Right kidney (tissue), 1 donor: ENCODE measurements at regions not wholly inside any gene's neighbourhood (a gene's known extent, or its start where the extent isn't known, plus 50 kb on each side); places are given as distances from the start of the nearest gene placed in this dataset.

Source experiments
- DNase-seq: peaks from one replicate; pipeline ENCODE4 v3.0.0-alpha.2; 2016

DNA sequence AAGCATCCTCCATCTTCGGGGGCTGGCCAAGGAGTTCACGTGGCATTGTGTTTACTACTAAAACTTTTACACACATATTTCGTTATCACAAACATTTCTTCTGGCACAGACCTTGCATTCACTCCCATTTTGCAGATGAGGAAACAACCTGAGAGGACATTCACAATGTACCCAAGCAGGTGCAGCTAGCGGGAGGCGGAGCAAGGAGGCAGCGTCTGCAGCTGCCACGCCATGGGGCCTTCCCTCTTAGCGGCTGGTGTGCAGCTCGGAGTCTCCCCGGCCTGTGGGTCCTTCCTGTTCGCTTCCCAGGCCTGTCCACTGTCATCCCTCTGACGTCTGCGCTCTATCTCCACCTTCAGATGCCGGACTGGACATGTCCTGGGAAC is 807.8 kb downstream of the TBC1D22A start:
- no peak for DNase-seq

DNA sequence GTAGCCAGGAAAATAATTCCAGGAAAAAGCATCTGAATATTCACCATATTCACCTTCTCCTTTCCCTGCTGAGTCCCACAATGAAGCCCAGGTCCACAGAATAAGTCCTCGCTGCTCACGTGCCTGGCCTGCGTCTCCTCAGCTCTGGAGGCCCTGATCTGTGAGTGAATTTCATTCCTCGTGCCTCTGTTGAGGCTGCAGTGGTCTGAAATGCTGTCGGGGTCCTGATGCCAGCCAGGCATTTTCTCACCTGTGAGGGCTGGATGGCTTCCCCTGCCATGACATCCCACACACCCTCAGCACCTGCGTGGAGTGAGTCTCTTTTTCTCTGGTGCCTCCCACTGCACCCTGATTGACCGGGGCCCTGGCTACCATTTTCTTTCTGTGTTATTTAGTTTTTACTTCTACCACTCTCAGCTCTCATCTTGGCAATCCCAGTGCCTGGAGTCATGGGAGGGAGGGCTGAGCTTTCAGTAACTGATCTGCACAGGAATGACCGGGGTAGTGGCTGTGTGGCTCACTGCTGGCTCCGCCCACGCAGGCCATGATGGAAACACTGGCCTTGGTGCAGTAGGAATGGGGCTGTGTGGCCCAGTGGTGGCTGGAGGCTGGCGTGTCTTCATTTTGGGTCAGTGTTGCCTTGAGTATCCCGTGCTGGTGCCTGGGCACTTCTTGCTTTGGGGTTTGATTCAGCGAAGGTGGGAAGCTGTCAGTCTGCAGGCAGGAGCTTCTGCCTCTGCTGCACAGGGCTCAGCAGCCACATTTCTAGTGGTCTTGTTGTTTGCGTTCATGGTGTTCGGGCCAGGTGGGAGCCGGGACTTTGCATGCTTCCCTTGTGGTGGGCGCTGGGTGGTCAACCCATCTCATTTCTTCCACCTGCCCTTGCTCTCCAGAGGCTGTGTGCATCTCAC is 807.2 kb downstream of the TBC1D22A start:
- no peak for DNase-seq

DNA sequence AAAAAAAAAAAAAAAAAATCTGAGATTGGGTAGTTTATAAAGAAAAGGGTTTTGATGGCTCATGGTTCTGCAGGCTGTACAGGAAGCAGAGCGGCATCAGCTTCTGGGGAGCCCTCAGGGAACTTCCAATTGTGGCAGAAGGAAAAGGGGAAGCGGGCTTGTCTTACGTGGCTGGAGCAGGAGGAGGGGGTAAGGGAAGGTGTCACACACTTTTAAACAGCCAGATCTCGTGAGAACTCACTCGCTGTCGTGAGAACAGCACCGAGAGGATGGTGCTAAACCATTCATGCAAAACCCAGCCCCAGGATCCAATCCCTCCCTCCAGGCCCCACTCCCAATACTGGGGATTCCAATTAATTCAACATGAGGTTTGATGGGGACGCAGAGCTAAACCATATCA is 806.2 kb downstream of the TBC1D22A start:
- DNase-seq = no peak

GRCh38 chr22:47567126-47568090 is 805.0 kb downstream of the TBC1D22A start:
- DNase-seq = no peak

DNA sequence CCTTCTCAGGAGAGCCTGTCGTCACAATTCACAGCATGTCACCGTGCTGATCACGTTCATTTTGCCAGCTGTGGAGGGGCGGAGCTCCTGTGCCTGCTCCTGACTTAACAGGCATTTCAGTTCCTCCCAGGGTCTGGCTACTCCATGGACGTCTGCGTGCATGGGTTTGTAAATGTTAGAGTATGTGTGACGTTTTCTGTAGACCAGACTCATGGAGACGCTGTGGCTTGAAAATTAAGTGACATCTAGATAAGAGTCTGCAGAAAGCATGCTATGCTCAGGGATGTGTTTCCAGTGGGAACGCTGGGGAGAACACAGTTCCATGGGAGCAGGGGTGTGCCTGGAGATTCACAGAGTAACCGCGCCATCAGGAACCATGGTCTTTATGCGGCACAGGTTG is 804.0 kb downstream of the TBC1D22A start:
- no peak for DNase-seq

DNA sequence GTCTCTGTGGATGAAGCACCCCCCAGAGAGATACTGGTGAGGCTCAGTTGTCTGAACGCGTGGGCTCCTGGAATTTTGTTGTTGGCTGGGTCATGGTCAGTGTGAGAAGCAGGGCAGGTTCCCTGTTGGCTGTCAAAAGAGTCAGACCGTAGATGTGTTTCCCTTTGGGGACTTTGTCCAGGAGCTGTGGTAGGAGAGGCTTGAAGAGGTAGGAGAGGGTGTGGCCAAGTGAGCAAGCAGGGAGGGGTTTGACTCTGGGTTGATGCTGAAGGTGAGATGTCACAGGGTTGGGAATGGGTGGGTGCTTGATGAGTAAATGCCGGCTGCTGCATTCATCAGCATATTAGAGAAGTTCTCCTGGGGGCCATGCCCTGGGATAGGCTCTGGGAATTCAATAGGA is 803.2 kb downstream of the TBC1D22A start:
- no peak for DNase-seq

- DNase-seq = no peak
Observed at GRCh38 chr22:47564651-47565434, 802.4 kb downstream of the TBC1D22A start.

DNA sequence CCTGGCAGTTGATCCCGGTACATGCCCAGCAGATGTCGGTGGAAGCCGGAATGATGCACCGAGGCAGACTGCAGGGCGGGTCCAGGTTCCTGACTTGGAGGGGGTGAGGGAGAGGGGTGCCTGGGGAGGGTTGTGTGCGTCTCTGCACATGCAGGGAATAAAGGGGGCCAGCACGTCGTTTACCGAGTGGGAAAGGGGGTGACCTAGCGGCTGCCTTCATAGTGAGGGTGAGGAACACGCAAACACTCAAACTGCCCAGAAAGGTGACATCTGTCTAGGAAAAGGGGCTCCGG is 801.7 kb downstream of the TBC1D22A start:
- DNase-seq = no peak

DNA sequence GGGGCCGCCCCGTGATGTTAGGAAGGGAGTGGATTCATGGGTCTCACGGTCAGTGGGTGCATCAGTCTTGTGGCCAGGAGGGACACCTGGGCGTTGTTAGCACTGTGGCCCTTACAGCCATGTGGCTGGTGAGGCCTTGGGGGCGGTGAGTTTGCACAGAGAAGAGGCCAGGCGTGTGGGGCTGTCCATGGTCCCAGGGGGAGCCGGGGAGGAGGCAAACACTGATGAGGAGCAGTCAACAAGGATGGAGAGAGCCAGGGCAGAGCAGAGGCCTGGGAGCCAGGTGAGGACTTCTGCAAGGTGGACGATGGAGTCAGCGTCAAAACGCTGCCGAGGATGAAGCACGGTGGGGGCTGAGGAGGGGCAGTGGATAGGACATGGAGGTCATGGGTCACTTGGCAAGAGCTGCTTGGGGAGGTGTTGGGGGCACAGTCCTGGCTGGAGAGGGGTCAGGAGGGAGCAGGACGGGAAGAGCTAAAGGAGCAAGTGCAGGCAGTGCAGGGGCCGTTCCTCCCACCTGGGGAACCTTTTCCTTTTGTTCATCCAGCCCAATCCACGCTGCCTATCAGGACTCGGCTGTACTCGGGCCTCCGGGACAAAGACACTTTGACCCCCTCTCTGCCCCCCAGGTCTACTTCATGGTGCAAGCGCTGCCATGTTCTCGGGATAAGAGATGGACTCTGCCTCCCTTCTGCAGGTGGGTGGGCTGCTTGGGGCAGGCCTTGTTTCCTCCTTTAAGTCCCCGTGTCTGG is 801.1 kb downstream of the TBC1D22A start:
- no peak for DNase-seq

GRCh38 chr22:47561766-47562165 is 799.3 kb downstream of the TBC1D22A start:
- no peak for DNase-seq

DNA sequence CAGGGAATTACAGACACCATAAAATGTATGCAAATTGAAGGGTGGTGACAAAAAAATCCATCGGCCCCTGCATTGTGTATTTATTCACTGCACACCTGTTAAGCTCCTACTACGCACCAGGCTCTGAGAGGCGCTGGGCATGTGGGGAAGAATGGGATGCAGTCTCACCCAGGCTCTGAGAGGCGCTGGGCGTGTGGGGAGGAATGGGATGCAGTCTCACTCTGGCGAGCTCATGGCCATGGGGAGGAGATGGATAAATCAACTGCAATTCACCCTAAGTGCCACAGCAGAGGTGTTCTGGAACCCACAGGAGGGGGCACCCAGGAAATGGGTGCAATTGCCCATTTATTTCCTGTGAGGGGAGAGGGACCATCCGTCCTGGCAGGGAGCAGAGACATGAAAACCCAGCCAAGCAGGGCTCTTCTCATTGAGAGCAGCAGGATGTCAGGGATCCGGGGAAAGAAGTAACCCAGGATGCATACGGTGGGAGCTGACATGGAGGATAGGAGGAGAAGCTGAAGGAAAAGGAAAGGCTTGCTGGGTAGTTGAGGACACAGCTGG is 798.7 kb downstream of the TBC1D22A start:
- no peak for DNase-seq

- DNase-seq = no peak
Observed at GRCh38 chr22:47558828-47559700, 796.6 kb downstream of the TBC1D22A start.

GRCh38 chr22:47556473-47556872 is 794.0 kb downstream of the TBC1D22A start:
- no peak for DNase-seq

GRCh38 chr22:47553436-47553835 is 791.0 kb downstream of the TBC1D22A start:
- DNase-seq = no peak

- no peak for DNase-seq
Observed at GRCh38 chr22:47552541-47553205, 790.2 kb downstream of the TBC1D22A start.

DNA sequence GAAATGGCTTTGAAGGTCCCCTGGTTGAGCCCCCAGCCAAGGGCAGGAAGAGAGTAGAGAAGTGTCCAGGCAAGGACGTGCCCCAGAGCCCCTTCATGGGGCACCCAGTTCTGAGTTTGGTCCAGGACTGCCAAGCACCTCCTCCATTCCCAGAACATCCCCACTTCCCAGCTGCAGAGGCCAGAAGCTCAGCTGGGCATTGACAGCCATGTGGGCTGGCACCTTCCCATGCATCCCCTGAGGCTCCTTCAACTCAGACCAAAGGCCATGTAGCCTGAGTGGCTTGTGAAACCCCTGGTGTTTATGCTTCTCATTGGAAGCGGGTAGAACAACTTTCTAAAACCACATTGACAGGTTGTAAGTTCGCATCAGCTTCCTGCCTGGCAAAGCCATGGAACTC is 789.6 kb downstream of the TBC1D22A start:
- DNase-seq = no peak

GRCh38 chr22:47551431-47551775 is 789.0 kb downstream of the TBC1D22A start:
- no peak for DNase-seq

GRCh38 chr22:47550524-47551430 is 788.3 kb downstream of the TBC1D22A start:
- DNase-seq = peak; percentile 38
